IPS DF 6.9 (cell line): ENCODE measurements at regions not wholly inside any gene's neighbourhood (a gene's known extent, or its start where the extent isn't known, plus 50 kb on each side); places are given as distances from the start of the nearest gene placed in this dataset.
"Not testable (repeated sequence)": the region's sequence is repeated elsewhere in the genome, so short reads cannot be mapped to it uniquely, and the experiment has no call there.

Experiments
- DNase-seq: peaks from one replicate; pipeline ENCODE4 v3.0.0-alpha.2; 2013; ENCODE audit warnings: low read depth, low spot score
- H3K27ac ChIP-seq: one replicate; pipeline ENCODE4 v1.5.1; 2013; ENCODE audit warnings: low read length, control low read depth
- H3K27me3 ChIP-seq: 2 replicates; pipeline ENCODE4 v1.6.1; 2013; ENCODE audit warnings: mild to moderate bottlenecking, low read length; ENCODE audit not compliant: control insufficient read depth, insufficient read depth
- H3K36me3 ChIP-seq: 2 replicates; pipeline ENCODE4 v1.6.1; 2013; ENCODE audit warnings: low read length; ENCODE audit not compliant: control insufficient read depth, insufficient read depth
- H3K4me1 ChIP-seq: 2 replicates; pipeline ENCODE4 v1.6.1; 2013; ENCODE audit warnings: low read length; ENCODE audit not compliant: control insufficient read depth, insufficient read depth
- H3K4me3 ChIP-seq: 2 replicates; pipeline ENCODE4 v1.5.1; 2013; ENCODE audit warnings: mild to moderate bottlenecking, low read length
- H3K9me3 ChIP-seq: 2 replicates; pipeline ENCODE4 v1.6.1; 2013; ENCODE audit warnings: low read length, inconsistent platforms; ENCODE audit not compliant: control insufficient read depth, insufficient read depth
- WGBS: extraction: QIAGEN DNeasy Blood & Tissue Kit; methylation state at CpG from one replicate; pipeline ENCODE4 v1.1.7; 2013; ENCODE audit warnings: mixed read lengths, missing lambda C conversion rate; ENCODE audit not compliant: insufficient read length, insufficient coverage; 5-methylcytosine and 5-hydroxymethylcytosine counted together

- no peak overlapping the region for H3K4me3 ChIP-seq
- no peaks in the 10 kb centered on the region for H3K36me3 ChIP-seq
- H3K27me3 ChIP-seq, result no peaks in the 10 kb centered on the region
- WGBS, result no CpG with 5 or more reads among the region's 7 CpGs
- H3K27ac ChIP-seq, result no peak overlapping the region
- no peaks in the 10 kb centered on the region for H3K9me3 ChIP-seq
- no peaks in the 10 kb centered on the region for H3K4me1 ChIP-seq
- DNase-seq, result no peak
Measured at GRCh38 chr18:9038277-9038871, 64.1 kb upstream of the NDUFV2 start.

- Histone ChIP-seq H3K27me3 (no peaks in the 10 kb centered on the region), H3K36me3 (no peaks in the 10 kb centered on the region), H3K4me1 (no peaks in the 10 kb centered on the region), H3K4me3 (no peak overlapping the region), H3K27ac (no peak overlapping the region), H3K9me3 (no peaks in the 10 kb centered on the region)
- no CpG with 5 or more reads among the region's 3 CpGs for WGBS
- no peak for DNase-seq
Measured at GRCh38 chr18:9039441-9040071, 62.9 kb upstream of the NDUFV2 start.

- H3K27ac ChIP-seq, result no peak overlapping the region
- no CpG with 5 or more reads among the region's 6 CpGs for WGBS
- H3K36me3 ChIP-seq, result no peaks in the 10 kb centered on the region
- no peaks in the 10 kb centered on the region for H3K4me1 ChIP-seq
- no peaks in the 10 kb centered on the region for H3K9me3 ChIP-seq
- no peak overlapping the region for H3K4me3 ChIP-seq
- no peaks in the 10 kb centered on the region for H3K27me3 ChIP-seq
- DNase-seq, result no peak
Measured at GRCh38 chr18:9042766-9043481, 59.6 kb upstream of the NDUFV2 start.

GRCh38 chr18:9043581-9043980 lies 58.9 kb upstream of the NDUFV2 start:
- Histone ChIP-seq H3K9me3 (no peaks in the 10 kb centered on the region), H3K4me3 (no peak overlapping the region), H3K4me1 (no peaks in the 10 kb centered on the region), H3K27ac (no peak overlapping the region), H3K36me3 (no peaks in the 10 kb centered on the region), H3K27me3 (no peaks in the 10 kb centered on the region)
- WGBS, result no CpG with 5 or more reads among the region's 1 CpG
- no peak for DNase-seq

- no peaks in the 10 kb centered on the region for H3K36me3 ChIP-seq
- no peaks in the 10 kb centered on the region for H3K27me3 ChIP-seq
- H3K27ac ChIP-seq, result no peak overlapping the region
- H3K4me3 ChIP-seq, result no peak overlapping the region
- no peak for DNase-seq
- no peaks in the 10 kb centered on the region for H3K4me1 ChIP-seq
- WGBS, result no CpG with 5 or more reads among the region's 7 CpGs
- no peaks in the 10 kb centered on the region for H3K9me3 ChIP-seq
Measured at GRCh38 chr18:9047715-9048114, 54.8 kb upstream of the NDUFV2 start.

GRCh38 chr18:9048236-9048635 lies 54.3 kb upstream of the NDUFV2 start:
- Histone ChIP-seq H3K9me3 (no peaks in the 10 kb centered on the region), H3K27me3 (no peaks in the 10 kb centered on the region), H3K4me3 (no peak overlapping the region), H3K27ac (no peak overlapping the region), H3K36me3 (no peaks in the 10 kb centered on the region), H3K4me1 (no peaks in the 10 kb centered on the region)
- WGBS, result no CpG with 5 or more reads among the region's 5 CpGs
- DNase-seq, result no peak

- DNase-seq, result no peak
- H3K27ac ChIP-seq, result no peak overlapping the region
- WGBS, result no CpG with 5 or more reads among the region's 3 CpGs
Measured at GRCh38 chr18:9048808-9049494, 53.5 kb upstream of the NDUFV2 start.

GRCh38 chr18:9049495-9049809 lies 53.0 kb upstream of the NDUFV2 start:
- H3K27ac ChIP-seq, result no peak overlapping the region
- H3K4me3 ChIP-seq, result no peak overlapping the region
- H3K27me3 ChIP-seq, result no peaks in the 10 kb centered on the region
- H3K36me3 ChIP-seq, result no peaks in the 10 kb centered on the region
- no peak for DNase-seq
- no peaks in the 10 kb centered on the region for H3K9me3 ChIP-seq
- H3K4me1 ChIP-seq, result no peaks in the 10 kb centered on the region

More at GRCh38 chr18:9048808-9049494, 53.5 kb upstream of the NDUFV2 start:
- no peak overlapping the region for H3K4me3 ChIP-seq
- no peaks in the 10 kb centered on the region for H3K4me1 ChIP-seq
- no peaks in the 10 kb centered on the region for H3K9me3 ChIP-seq
- no peaks in the 10 kb centered on the region for H3K27me3 ChIP-seq
- H3K36me3 ChIP-seq, result no peaks in the 10 kb centered on the region

GRCh38 chr18:9050628-9051284 lies 51.7 kb upstream of the NDUFV2 start:
- no CpG with 5 or more reads among the region's 1 CpG for WGBS
- H3K4me3 ChIP-seq, H3K27me3 ChIP-seq: not testable (repeated sequence)

More at GRCh38 chr18:9050628-9051284, 51.7 kb upstream of the NDUFV2 start:
- H3K27ac ChIP-seq, H3K4me1 ChIP-seq, H3K9me3 ChIP-seq, DNase-seq, H3K36me3 ChIP-seq: not testable (repeated sequence)
